OCI-LY1 (cell line): ENCODE measurements at regions not wholly inside any gene's neighbourhood (a gene's known extent, or its start where the extent isn't known, plus 50 kb on each side); places are given as distances from the start of the nearest gene placed in this dataset.

Experiments
- EZH2 ChIP-seq: fragments of 200-600 bp; sonication (generic), shearing (Covaris generic); IDR thresholded peaks from 2 replicates; pipeline ENCODE4 v1.8.0; 2017; ENCODE audit warnings: borderline replicate concordance, mixed run types, mild to moderate bottlenecking, antibody characterized with exemption, low read length, moderate library complexity, mixed read lengths
- TF ChIP-seq, protein P1 (sequence below): fragments of 200-600 bp; sonication (generic), shearing (Covaris generic); IDR thresholded peaks from 2 replicates; pipeline ENCODE4 v1.5.1; 2017; ENCODE audit warnings: mild to moderate bottlenecking, antibody characterized with exemption, low read length, moderate library complexity, mixed read lengths

- TF ChIP-seq, protein P1, sequence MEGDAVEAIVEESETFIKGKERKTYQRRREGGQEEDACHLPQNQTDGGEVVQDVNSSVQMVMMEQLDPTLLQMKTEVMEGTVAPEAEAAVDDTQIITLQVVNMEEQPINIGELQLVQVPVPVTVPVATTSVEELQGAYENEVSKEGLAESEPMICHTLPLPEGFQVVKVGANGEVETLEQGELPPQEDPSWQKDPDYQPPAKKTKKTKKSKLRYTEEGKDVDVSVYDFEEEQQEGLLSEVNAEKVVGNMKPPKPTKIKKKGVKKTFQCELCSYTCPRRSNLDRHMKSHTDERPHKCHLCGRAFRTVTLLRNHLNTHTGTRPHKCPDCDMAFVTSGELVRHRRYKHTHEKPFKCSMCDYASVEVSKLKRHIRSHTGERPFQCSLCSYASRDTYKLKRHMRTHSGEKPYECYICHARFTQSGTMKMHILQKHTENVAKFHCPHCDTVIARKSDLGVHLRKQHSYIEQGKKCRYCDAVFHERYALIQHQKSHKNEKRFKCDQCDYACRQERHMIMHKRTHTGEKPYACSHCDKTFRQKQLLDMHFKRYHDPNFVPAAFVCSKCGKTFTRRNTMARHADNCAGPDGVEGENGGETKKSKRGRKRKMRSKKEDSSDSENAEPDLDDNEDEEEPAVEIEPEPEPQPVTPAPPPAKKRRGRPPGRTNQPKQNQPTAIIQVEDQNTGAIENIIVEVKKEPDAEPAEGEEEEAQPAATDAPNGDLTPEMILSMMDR, result no peak
- no peak for TF ChIP-seq EZH2
These were observed 394.1 kb upstream of the TBL1XR1 start for GRCh38 chr3:177591379-177591778.
